ENCODE measurements at regions not wholly inside any gene's neighbourhood (a gene's known extent, or its start where the extent isn't known, plus 50 kb on each side); places are given as distances from the start of the nearest gene placed in this dataset.

DNA sequence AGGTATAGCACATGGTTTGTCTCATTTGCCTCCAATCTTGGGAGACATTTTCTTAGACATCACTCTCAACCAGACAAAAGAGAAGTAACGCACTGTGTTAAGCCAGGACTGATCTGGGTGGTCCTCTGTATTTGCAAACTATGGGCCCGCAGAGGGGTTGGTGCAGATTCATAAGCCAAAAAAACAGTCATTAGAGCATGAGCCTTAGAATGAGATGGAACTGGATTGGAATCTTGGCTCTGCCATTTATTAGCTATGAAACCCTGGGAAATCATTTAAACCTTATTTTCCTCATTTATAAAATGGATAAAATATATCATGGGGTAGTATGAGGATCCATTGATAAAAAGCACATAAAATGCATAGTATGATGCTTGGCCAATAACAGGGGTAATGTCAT, 213.5 kb upstream of the APCDD1 start:
- Mint-ChIP-seq H3K9me3 (no peaks in the 10 kb centered on the region; a peak in 1 of 5 replicates), H3K27me3 (ENCODE audit: low read depth) (no peaks in the 10 kb centered on the region), H3K27ac (no peak overlapping the region), H3K4me3 (no peak overlapping the region), H3K36me3 (ENCODE audit: insufficient read depth in 1 of 3, low read depth in 3 of 3) (no peaks in the 10 kb centered on the region; a peak in 1 of 7 replicates), H3K4me1 (peaks cover 9 to 19% of the 10 kb centered on the region in 2 experiments)
- no peak overlapping the region for H3K56ac ChIP-seq (ENCODE audit: insufficient read length, low read depth, low read length)
- no peak overlapping the region for H3K4ac ChIP-seq (ENCODE audit: low read depth, low read length)
- H3K23ac ChIP-seq (ENCODE audit: insufficient read length, low read depth, low read length) = no peak overlapping the region
- H2BK15ac ChIP-seq (ENCODE audit: low read depth, low read length) = no peak overlapping the region
- H3K9ac ChIP-seq (ENCODE audit: extremely low read depth, insufficient read length, low read length) = no peak overlapping the region
- H3K4me1 ChIP-seq (ENCODE audit: insufficient read depth, low read length) = no peaks in the 10 kb centered on the region
- no peak overlapping the region for H4K8ac ChIP-seq (replicated peaks; ENCODE audit: insufficient read length, low read depth, low read length)
- no peak overlapping the region for H3K4me2 ChIP-seq (ENCODE audit: insufficient read depth, insufficient read length, low read length)
- TF ChIP-seq, protein P1, sequence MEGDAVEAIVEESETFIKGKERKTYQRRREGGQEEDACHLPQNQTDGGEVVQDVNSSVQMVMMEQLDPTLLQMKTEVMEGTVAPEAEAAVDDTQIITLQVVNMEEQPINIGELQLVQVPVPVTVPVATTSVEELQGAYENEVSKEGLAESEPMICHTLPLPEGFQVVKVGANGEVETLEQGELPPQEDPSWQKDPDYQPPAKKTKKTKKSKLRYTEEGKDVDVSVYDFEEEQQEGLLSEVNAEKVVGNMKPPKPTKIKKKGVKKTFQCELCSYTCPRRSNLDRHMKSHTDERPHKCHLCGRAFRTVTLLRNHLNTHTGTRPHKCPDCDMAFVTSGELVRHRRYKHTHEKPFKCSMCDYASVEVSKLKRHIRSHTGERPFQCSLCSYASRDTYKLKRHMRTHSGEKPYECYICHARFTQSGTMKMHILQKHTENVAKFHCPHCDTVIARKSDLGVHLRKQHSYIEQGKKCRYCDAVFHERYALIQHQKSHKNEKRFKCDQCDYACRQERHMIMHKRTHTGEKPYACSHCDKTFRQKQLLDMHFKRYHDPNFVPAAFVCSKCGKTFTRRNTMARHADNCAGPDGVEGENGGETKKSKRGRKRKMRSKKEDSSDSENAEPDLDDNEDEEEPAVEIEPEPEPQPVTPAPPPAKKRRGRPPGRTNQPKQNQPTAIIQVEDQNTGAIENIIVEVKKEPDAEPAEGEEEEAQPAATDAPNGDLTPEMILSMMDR (conservative IDR thresholded peaks at IDR 0.05) = no peak
- no peak overlapping the region for H3T11ph ChIP-seq (ENCODE audit: low read length)
- WGBS (ENCODE audit: extremely low coverage, insufficient read length, low lambda C conversion rate) = no CpG with 5 or more reads among the region's 2 CpGs
- H3K27me3 ChIP-seq (ENCODE audit: insufficient read depth, low read length) = no peaks in the 10 kb centered on the region
- H2BK120ac ChIP-seq (ENCODE audit: low read depth, low read length, poor library complexity, severe bottlenecking) = no peak overlapping the region
- DNase-seq = no peak
- H2BK5ac ChIP-seq (ENCODE audit: insufficient read length, low read length) = no peak overlapping the region
- H3K23me2 ChIP-seq (ENCODE audit: insufficient read length, low read depth, low read length, poor library complexity, severe bottlenecking) = no peaks in the 10 kb centered on the region
- no peaks in the 10 kb centered on the region for H3K79me1 ChIP-seq (ENCODE audit: insufficient read depth, low read depth, low read length, poor library complexity, severe bottlenecking)
- H3K79me2 ChIP-seq (ENCODE audit: insufficient read depth, low read length) = no peaks in the 10 kb centered on the region
- no peak overlapping the region for H2BK12ac ChIP-seq (ENCODE audit: insufficient read length, low read depth, low read length)
- H3K9me3 ChIP-seq (ENCODE audit: control insufficient read depth, low read depth, low read length) = no peaks in the 10 kb centered on the region
- no peak overlapping the region for H3K18ac ChIP-seq (ENCODE audit: insufficient read length, low read depth, low read length)
- no peak overlapping the region for H4K5ac ChIP-seq (ENCODE audit: insufficient read length, low read depth, low read length)
- no peak overlapping the region for H3K14ac ChIP-seq (ENCODE audit: insufficient read depth, low read length)
- H2BK20ac ChIP-seq (ENCODE audit: low read depth, low read length, poor library complexity, severe bottlenecking) = no peak overlapping the region
- no peak overlapping the region for H4K91ac ChIP-seq (ENCODE audit: insufficient read length, low read depth, low read length)
- H2AK5ac ChIP-seq (ENCODE audit: insufficient read length, low read length) = no peak overlapping the region
- H4K20me1 ChIP-seq (ENCODE audit: control insufficient read depth, insufficient read depth, insufficient read length) = no peaks in the 10 kb centered on the region
- H2AFZ ChIP-seq (ENCODE audit: low read length) = no peak overlapping the region
- no peak overlapping the region for H3K27ac ChIP-seq (ENCODE audit: insufficient read length, low read depth, low read length)

Measured in H9 (cell line).